GM18498 (cell line): ENCODE measurements at regions not wholly inside any gene's neighbourhood (a gene's known extent, or its start where the extent isn't known, plus 50 kb on each side); places are given as distances from the start of the nearest gene placed in this dataset.

Experiments used
- ATAC-seq: cut with Tn5 transposase; IDR thresholded peaks from one replicate; pipeline ENCODE4 v1.9.1; 2021; ENCODE audit warnings: mild to moderate bottlenecking, moderate library complexity; ENCODE audit not compliant: unreplicated experiment

DNA sequence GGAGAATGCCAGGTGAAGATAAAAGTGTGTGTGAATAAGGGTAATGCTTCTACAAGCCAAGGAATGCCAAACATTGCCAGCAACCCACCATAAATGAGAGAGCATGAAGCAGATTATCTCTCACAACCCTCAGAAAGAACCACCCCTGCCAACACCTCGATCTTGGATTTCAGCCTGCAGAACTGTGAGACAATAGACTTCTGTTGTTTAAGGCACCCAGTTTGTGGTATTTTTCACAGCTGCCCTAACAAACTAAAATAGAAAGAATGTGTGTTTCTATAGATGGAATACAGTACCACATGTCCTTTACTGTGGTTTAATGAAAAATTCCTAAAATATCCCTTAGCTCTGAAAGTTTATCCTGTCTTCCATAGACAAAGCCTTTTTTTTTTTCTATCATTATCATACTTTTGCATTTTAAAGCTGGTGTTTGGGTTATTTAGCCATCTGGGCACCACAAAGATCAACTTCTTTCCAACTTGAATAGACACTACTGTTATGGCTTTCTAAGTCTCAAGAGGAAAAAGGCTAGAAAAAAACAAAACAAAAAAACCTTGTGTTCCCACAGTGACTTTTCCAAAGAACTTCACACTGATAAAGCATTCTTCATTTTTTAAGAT is 505.6 kb downstream of the KCTD12 start:
- ATAC-seq = no peak

- no peak for ATAC-seq
Observed at GRCh38 chr13:76379341-76380105, 506.7 kb downstream of the KCTD12 start.

GRCh38 chr13:76378767-76379166 is 507.4 kb downstream of the KCTD12 start:
- no peak for ATAC-seq

DNA sequence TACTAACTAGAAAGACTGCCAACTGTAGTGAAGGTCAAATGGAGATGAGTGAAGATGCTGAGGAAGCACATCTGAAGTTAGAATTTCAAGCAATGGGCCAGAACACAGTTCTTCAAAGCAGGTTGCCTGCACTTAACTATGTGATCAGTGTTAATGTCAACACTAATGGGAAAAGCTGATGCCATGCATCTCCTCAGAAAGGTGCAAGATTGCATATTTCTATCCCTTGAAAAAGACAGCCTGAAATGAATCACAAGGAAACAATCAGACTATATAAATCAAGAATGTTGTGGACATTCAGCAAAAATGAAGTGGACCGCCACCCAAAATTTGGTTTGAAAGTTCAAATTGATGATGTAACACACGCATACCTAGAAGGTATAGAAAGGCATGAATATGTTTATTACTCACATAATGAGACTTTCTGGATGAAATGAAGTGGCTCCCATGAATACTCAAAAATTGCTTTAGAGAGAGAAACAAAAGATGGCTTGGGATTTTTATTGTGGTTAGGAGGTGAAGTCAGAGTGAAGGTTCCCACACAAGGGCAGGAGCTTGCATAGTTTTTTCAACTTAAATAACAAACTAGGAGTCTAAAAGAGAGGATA is 522.4 kb downstream of the KCTD12 start:
- no peak for ATAC-seq

DNA sequence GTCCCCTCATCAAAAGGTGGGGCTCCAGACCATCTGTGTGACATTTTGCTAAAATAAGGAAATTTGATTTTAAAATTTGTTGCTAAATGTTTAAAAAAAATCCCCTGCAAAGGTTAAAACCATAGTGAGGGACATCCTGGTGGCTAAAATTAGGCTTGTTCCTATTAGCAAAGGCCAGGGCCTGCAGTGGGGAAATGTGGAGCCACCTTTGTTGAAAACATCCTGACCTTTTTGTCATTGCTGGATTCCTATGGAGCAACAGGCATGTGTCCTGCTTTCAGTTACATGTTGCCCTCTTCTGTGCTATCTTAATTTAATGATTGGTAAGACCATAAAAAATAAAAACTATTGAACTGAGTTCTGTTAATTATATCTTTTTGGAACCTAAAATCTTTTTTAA is 524.3 kb downstream of the KCTD12 start:
- ATAC-seq = no peak

DNA sequence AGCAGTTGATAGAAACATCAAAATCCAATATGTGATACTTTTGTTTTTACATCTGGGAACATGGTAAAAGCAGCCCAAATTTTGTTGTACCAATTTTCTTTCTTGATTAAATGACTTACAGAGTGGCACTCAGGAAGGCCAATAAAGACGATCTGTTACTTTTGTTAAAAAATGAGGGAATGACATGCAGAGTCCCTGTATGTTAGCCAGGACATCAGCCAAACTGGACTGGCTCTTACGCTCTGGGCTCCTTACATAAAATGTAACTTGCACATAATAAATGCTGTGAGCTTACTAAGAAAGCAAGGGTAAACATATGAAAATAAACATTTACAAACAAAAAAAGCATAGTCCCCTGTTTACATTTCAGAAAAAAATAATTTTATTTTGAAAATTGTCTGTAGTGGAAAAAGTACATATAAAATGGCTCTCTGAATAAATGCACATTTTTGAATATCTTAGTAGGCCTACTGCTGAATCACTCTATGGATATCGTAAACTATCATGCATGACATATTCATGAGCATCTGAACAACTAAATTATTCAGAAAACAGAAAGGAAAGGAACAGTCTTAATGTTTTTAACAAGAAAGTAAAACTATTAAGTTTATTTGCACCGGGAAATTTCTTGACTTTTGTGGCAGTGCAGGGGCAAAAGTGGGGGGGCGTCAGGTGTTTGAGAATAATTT is 534.5 kb downstream of the KCTD12 start:
- ATAC-seq = no peak

DNA sequence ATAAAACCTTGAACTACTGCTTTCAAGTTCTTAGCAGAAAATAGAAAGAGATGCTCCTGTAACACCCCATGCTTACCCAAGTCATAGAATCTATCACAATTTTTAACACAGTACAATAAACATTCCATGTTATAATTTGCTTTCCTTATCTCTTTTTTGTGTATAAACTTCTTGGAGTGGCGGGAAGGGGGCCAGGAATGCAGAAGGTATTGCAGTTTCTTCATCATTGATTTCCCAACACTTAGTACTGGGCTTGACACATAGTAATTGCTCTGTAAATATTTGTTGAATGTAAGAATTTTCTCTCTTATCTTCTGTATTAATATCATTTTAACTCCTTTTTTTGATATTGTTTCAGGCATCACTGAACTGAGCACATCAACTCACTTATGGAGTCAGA is 535.8 kb downstream of the KCTD12 start:
- no peak for ATAC-seq

GRCh38 chr13:76349700-76350099 is 536.5 kb downstream of the KCTD12 start:
- no peak for ATAC-seq

GRCh38 chr13:76339649-76340048 is 546.6 kb downstream of the KCTD12 start:
- no peak for ATAC-seq

DNA sequence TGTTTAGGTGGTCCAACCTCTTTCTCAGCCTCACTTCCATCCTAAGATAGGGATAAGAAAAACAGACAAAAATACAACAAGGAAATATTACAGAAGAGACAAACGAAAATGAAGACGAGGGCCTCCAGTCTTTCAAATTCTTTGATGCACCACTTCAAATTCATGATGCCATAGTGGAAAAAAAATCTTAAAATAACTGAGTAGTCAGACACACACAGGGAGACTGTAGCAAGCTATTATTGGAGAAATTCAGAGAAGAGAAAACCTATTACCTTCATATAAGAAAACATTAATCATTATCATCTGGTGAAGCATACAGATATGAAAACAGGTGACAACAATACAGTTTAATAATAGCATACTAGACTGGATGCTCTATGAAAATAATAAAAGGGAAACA is 548.2 kb downstream of the KCTD12 start:
- ATAC-seq = no peak

GRCh38 chr13:76336889-76337844 is 549.0 kb downstream of the KCTD12 start:
- no peak for ATAC-seq

- no peak for ATAC-seq
Observed at GRCh38 chr13:76335463-76335862, 550.7 kb downstream of the KCTD12 start.

DNA sequence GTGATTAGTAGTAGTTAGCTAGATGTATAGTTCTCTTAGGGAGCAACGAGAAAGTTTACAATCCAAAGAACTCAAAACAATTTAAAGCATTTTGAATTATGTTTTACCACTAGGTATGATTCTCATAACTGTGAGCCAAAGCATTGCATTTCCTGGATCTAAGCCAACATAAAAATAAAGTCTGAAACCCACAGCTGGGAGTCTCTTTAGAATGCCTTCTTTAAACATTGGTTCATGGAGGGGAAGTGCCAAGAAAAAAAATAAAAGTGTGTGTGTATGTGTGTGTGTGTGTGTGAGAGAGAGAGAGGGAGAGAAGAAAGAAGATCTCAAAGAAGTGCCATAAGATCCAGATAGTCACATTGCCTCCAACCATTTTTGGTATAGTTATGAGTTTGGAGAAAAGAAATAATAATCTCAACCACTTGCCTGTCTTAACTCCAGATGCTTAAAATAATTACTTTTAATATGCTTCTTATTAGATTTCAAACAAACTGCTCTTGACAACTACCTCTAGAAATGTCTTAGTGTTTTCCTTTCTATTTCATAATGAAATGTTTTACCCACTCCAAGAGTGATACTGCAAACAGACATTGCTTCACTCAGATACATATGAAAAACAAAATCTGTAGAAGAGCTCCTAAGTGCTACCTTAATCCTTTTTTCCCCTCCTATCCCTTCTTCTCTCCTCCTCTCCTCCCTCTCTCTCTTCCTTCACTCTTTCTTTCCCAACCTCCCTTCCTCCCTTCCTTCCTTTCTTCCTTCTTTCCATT is 554.1 kb downstream of the KCTD12 start:
- no peak for ATAC-seq

DNA sequence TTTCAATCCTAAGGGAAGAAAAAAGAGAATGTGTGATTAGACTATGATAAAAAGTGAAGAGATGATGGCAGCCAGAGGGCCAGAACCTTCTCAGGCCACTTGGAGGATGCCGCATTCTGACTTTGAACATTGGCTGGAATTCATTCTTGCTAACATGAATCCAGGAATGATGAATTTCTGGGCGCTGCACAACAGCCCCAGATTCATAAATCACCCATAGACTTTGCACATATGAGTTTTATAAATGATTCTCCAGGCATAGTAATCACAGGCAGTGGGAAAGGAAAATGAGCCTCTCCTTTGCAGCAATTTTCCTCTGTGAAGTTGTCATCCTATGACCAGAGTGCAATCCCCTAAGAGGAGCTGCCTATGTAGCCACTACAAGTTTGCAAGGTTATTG is 555.4 kb downstream of the KCTD12 start:
- ATAC-seq = no peak

GRCh38 chr13:76329866-76330580 is 556.2 kb downstream of the KCTD12 start:
- ATAC-seq = no peak

DNA sequence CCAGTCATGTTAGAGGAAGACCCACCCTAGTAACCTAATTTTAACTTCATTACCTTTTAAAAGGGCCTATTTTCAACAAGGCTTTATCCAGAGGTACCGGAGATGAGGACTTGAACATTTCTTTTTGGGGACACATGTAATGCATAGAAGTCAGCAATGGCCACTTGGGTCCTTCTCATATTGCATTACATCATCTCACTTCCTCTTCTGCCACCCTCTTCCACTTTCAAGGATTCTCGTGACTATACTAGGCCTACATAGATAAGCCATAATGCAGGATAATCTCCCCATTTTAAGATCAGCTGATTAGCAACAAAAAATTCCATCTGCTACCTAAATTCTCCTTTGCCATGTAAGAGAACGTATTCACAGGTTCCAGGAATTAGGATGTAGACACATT is 557.2 kb downstream of the KCTD12 start:
- ATAC-seq = no peak

DNA sequence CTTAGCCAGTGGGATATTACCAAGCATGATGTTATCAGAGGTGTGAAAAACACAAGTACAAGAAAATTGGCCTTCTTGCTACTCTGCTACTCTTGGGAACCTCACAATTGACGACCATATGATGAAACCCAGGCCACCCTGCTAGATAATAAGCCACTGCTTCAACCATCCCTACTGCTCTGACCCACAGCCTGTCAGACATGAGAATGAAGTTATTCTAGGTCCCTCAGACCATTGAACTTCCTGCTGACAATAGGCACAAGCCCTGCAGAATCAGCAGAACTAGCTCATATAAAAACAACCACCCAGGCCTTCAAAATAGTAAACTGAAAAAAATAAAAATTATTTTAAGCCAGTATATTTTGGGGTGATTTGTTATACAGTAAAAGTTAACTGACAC is 559.9 kb downstream of the KCTD12 start:
- no peak for ATAC-seq

GRCh38 chr13:76319921-76320320 is 566.3 kb downstream of the KCTD12 start:
- ATAC-seq = no peak

GRCh38 chr13:76316998-76317527 is 569.1 kb downstream of the KCTD12 start:
- no peak for ATAC-seq
